Cardiac fibroblast (primary cell): ENCODE measurements at regions not wholly inside any gene's neighbourhood (a gene's known extent, or its start where the extent isn't known, plus 50 kb on each side); places are given as distances from the start of the nearest gene placed in this dataset.
A peak's percentile ranks its signal among the peaks of the same experiment; 100 is the strongest.

Experiments
- DNase-seq, 2 donors: peaks; one replicate each; pipeline versions ENCODE4 v3.0.0 to v3.0.0-alpha.2; 2010; ENCODE audit warnings: low read depth in 2 of 2
- H3K4me3 ChIP-seq, 2 donors: replicated peaks in 1 of 2; 1 replicate in 1 of 2; 2 replicates in 1 of 2; pipeline ENCODE4 v1.5.1; 2011; ENCODE audit warnings: low read depth in 2 of 2, low read length in 2 of 2, mild to moderate bottlenecking in 2 of 2, moderate library complexity in 1 of 2
- CTCF ChIP-seq: IDR thresholded peaks from one replicate; pipeline ENCODE4 v1.5.1; 2011; ENCODE audit warnings: low read depth, mild to moderate bottlenecking, low read length, inconsistent platforms

DNA sequence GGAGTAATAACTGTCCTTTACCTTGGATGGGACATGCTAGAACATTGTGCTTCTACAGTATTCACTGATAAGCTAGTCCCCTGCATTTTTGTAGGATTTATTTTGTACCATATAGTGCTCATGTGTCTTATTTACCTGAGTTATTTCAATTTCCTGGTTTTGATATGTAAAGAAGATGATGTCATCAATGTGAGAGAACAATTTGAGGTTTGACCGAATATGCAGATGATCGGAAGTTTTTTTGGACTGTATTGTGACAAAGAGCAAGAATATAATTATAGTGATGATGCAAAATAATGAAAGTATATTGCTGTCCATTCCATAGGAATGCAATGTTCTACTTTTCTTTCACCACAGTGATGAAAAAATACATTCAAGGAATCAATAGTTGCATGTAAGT lies 114.8 kb downstream of the RERGL start:
- no peak for DNase-seq
- no peak overlapping the region for H3K4me3 ChIP-seq
- TF ChIP-seq CTCF: no peak

- TF ChIP-seq CTCF: no peak
- no peak overlapping the region for H3K4me3 ChIP-seq
- DNase-seq: peak in 1 of 2 donors; percentile 16
Observed at GRCh38 chr12:17971850-17972249, 118.1 kb downstream of the RERGL start.

GRCh38 chr12:17954788-17955187 lies 135.2 kb downstream of the RERGL start:
- DNase-seq: peak in 1 of 2 donors; percentile 21
- H3K4me3 ChIP-seq: no peak overlapping the region
- TF ChIP-seq CTCF: peak; percentile 8

GRCh38 chr12:17950898-17951297 lies 139.1 kb downstream of the RERGL start:
- no peak overlapping the region for H3K4me3 ChIP-seq
- no peak for TF ChIP-seq CTCF
- no peak for DNase-seq

DNA sequence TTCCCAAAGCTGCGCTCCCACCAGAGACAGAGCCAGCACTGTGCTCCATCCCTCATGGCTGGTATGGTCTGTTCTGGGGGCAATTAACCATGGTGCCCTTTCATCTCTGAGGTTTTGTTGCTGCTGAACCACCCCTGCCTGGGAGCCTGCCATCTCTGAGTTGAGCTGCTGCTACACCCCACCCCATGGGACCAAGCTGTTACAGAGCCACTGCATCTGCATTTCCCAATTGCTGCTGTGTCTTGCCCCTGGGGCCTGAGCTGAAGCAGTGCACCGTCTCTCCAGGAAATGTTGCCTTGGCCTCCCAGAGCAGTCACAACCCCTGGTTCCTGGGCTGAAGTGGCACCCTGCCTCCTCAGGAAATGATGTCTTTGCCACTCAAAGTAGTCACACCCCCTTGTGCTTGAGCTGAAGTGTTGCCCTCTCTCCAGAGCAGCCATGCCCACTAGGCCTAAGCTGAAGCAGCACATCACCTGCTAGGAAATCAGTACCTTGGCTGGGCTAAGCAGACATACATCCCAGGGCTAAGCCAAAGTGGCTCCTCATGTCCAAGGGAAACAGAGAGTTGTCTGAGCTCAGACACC lies 140.3 kb downstream of the RERGL start:
- no peak for TF ChIP-seq CTCF
- no peak for DNase-seq
- H3K4me3 ChIP-seq: no peak overlapping the region

DNA sequence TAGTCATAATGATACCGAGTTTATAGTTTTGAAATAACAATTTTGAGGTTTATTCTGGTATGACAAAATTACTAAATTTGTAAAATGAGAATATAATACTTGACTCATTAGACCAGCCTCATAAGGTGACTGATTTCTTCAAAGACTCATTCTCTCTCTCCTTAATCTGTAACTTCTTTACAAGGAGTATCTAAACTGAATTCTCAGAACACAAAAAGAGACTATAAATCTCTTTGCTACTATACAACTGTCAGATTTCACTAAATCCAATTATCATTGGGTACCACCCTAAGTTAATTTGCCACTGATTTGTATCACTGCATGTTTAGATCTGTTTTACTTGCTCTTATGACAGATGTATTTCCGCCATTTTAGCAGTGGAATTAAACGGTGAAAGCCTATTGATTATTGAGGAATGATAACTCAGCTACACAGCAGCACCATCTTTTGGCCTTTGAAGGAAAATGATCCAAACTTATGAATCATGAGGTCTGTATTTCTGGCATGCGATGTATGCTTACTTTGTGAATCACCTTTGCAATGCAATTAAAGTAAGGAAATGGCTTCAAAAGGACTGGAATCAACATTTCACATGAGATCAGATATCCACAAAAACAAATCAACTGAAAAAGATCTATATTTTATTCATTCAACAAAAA lies 161.2 kb downstream of the RERGL start:
- DNase-seq: peak in 1 of 2 donors; percentile 90
- peak; percentile 26 for TF ChIP-seq CTCF
- no peak overlapping the region for H3K4me3 ChIP-seq
